ENCODE measurements at regions not wholly inside any gene's neighbourhood (a gene's known extent, or its start where the extent isn't known, plus 50 kb on each side); places are given as distances from the start of the nearest gene placed in this dataset.

DNA sequence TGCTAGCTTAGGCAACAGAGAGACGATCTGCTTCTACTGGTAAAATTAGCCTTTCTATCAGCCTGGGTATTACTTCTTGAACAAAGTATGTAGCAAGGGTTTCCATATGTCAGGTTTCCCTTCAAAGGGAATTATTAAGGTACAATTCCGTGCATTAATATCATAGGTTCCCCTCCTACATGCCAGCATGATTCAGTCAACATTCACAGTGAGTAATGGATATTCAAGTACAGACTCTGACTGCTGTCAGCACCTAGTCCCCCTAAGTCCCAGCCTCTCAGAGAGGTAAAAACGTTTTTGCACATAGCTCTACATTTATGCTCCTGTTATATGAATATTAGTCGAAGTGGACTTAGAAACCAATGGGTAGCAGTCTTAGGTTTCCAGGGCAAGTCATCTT is 322.4 kb upstream of the CCNG1 start:
- no peak for TF ChIP-seq POLR2AphosphoS5 (IDR thresholded peaks at IDR 0.05)
- TF ChIP-seq POLR2A (IDR thresholded peaks at IDR 0.05): no peak
- no peak for TF ChIP-seq CTCF (IDR thresholded peaks at IDR 0.05)

All from breast epithelium (tissue), 3 donors.